ENCODE measurements at regions not wholly inside any gene's neighbourhood (a gene's known extent, or its start where the extent isn't known, plus 50 kb on each side); places are given as distances from the start of the nearest gene placed in this dataset.

DNA sequence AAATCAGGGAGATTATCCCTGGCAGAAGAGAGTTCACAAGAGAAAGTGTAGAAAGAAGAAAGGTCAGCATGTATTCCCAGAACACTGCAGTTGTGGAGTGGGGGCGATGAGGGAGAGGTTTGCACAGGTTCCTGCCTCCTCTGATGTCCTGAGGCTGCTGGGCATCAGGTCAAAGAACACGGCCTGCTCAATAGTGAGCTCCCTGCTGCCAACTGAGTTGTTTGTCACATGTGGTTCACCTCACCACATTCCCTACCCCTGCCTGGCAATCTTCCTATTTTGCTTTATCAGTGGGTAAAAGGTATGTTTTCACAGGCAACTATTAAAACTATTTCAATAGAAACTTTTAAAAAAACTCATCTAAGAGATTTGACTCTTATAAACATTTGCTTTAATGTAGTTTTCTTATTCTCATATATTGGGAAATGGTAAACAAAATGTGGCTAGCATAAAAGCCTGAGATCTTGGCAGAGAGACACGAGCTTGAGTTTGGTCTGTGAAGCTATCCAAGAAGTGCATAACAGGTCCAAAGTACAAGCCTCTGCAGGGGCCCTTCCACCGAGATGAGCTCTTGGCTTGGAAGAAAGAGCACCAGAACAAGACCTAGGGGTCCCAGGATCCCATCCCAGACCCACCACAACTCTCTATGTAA is 123.9 kb upstream of the SRD5A2 start:
- TF ChIP-seq EZH2 (IDR thresholded peaks at IDR 0.05; ENCODE audit: borderline replicate concordance, low read depth, low read length, poor library complexity, severe bottlenecking): no peak
- TF ChIP-seq, protein P1, sequence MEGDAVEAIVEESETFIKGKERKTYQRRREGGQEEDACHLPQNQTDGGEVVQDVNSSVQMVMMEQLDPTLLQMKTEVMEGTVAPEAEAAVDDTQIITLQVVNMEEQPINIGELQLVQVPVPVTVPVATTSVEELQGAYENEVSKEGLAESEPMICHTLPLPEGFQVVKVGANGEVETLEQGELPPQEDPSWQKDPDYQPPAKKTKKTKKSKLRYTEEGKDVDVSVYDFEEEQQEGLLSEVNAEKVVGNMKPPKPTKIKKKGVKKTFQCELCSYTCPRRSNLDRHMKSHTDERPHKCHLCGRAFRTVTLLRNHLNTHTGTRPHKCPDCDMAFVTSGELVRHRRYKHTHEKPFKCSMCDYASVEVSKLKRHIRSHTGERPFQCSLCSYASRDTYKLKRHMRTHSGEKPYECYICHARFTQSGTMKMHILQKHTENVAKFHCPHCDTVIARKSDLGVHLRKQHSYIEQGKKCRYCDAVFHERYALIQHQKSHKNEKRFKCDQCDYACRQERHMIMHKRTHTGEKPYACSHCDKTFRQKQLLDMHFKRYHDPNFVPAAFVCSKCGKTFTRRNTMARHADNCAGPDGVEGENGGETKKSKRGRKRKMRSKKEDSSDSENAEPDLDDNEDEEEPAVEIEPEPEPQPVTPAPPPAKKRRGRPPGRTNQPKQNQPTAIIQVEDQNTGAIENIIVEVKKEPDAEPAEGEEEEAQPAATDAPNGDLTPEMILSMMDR (conservative IDR thresholded peaks at IDR 0.05; ENCODE audit: low read depth, low read length): no peak
- Histone ChIP-seq H3K4me1 (ENCODE audit: insufficient read depth, low read length, poor library complexity, severe bottlenecking) (no peaks in the 10 kb centered on the region), H3K9me3 (ENCODE audit: low read depth, low read length, poor library complexity, severe bottlenecking) (peaks cover 5% of the 10 kb centered on the region), H3K4me3 (ENCODE audit: low read depth, low read length, poor library complexity, severe bottlenecking) (no peak overlapping the region), H3K36me3 (ENCODE audit: insufficient read depth, low read length, poor library complexity, severe bottlenecking) (no peaks in the 10 kb centered on the region), H3K27ac (ENCODE audit: low read depth, low read length, poor library complexity, severe bottlenecking) (no peak overlapping the region), H3K27me3 (replicated peaks; ENCODE audit: insufficient read depth, low read depth, low read length, poor library complexity) (no peaks in the 10 kb centered on the region)
- POLR2A ChIA-PET (ENCODE audit: low non-redundant PET): no interaction called here
- intact Hi-C loops (cut with micrococcal nuclease; ENCODE audit: unreplicated experiment): no loop called here
- no TSS peak for BruUV-seq (replicated peaks)
- CTCF ChIA-PET: no interaction called here
- DNase-seq (ENCODE audit: low spot score): no peak

DNA sequence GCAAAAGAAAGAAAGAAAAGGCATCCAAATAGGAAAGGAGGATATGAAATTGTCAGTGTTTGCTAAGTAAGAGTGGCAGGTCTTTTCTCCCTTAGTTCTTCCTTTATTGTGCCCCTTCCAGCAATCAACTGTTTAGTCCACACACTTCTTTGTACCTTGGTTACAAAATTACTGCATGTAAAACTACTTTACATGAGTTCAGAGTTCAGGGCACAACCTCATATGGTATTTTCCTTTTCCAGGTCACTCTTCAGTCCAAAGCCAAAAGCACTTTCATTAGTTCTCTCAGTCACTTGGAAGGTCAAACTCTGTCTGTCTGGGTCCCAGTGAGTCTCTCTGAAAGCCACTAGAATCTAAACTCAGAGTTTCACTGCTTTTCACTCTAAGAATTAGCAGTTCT is 122.5 kb upstream of the SRD5A2 start:
- intact Hi-C loops (cut with micrococcal nuclease; ENCODE audit: unreplicated experiment): no loop called here
- DNase-seq (ENCODE audit: low spot score): no peak
- H3K4me1 ChIP-seq (ENCODE audit: insufficient read depth, low read length, poor library complexity, severe bottlenecking): no peaks in the 10 kb centered on the region
- no peak for TF ChIP-seq EZH2 (IDR thresholded peaks at IDR 0.05; ENCODE audit: borderline replicate concordance, low read depth, low read length, poor library complexity, severe bottlenecking)
- TF ChIP-seq, protein P1 (conservative IDR thresholded peaks at IDR 0.05; ENCODE audit: low read depth, low read length): no peak
- H3K27me3 ChIP-seq (replicated peaks; ENCODE audit: insufficient read depth, low read depth, low read length, poor library complexity): no peaks in the 10 kb centered on the region
- H3K27ac ChIP-seq (ENCODE audit: low read depth, low read length, poor library complexity, severe bottlenecking): no peak overlapping the region
- no peak overlapping the region for H3K4me3 ChIP-seq (ENCODE audit: low read depth, low read length, poor library complexity, severe bottlenecking)
- peaks cover 9% of the 10 kb centered on the region for H3K9me3 ChIP-seq (ENCODE audit: low read depth, low read length, poor library complexity, severe bottlenecking)
- ChIA-PET POLR2A (ENCODE audit: low non-redundant PET) (no interaction called here), CTCF (no interaction called here)
- BruUV-seq (replicated peaks): no TSS peak
- H3K36me3 ChIP-seq (ENCODE audit: insufficient read depth, low read length, poor library complexity, severe bottlenecking): no peaks in the 10 kb centered on the region

DNA sequence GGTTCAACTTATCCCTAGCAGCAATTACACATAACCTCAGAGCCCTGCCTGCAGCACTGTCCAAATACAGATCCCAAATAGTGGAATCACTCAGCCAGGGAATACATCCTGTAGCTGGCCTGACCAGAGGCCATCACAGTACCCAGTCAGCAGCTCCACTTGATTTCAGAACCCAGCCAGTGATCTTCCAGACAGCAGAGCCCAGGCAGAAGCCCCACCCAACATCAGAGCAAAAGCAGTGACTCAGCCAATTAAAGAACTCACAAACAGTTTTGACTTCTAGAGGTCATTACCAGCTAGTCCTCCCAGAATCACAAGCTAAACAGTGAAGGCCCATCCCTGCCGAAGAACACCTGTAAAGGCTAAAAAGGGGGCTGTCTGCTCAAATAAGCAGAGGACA is 118.0 kb upstream of the SRD5A2 start:
- no TSS peak for BruUV-seq (replicated peaks)
- TF ChIP-seq, protein P1 (conservative IDR thresholded peaks at IDR 0.05; ENCODE audit: low read depth, low read length): no peak
- no peak for TF ChIP-seq EZH2 (IDR thresholded peaks at IDR 0.05; ENCODE audit: borderline replicate concordance, low read depth, low read length, poor library complexity, severe bottlenecking)
- ChIA-PET CTCF (interaction anchor here (0.6 kb wide), 1 partner anchor 574 kb away, joined by 3 read pairs; no protein-coding TSS in a partner anchor), POLR2A (ENCODE audit: low non-redundant PET) (no interaction called here)
- H3K4me1 ChIP-seq (ENCODE audit: insufficient read depth, low read length, poor library complexity, severe bottlenecking): no peaks in the 10 kb centered on the region
- H3K27me3 ChIP-seq (replicated peaks; ENCODE audit: insufficient read depth, low read depth, low read length, poor library complexity): no peaks in the 10 kb centered on the region
- no peak overlapping the region for H3K4me3 ChIP-seq (ENCODE audit: low read depth, low read length, poor library complexity, severe bottlenecking)
- intact Hi-C loops (cut with micrococcal nuclease; ENCODE audit: unreplicated experiment): no loop called here
- H3K27ac ChIP-seq (ENCODE audit: low read depth, low read length, poor library complexity, severe bottlenecking): no peak overlapping the region
- H3K36me3 ChIP-seq (ENCODE audit: insufficient read depth, low read length, poor library complexity, severe bottlenecking): no peaks in the 10 kb centered on the region
- no peak for DNase-seq (ENCODE audit: low spot score)
- H3K9me3 ChIP-seq (ENCODE audit: low read depth, low read length, poor library complexity, severe bottlenecking): peaks cover 31% of the 10 kb centered on the region
